Skin epidermis (tissue), 12 donors: ENCODE measurements at regions not wholly inside any gene's neighbourhood (a gene's known extent, or its start where the extent isn't known, plus 50 kb on each side); places are given as distances from the start of the nearest gene placed in this dataset.
"Not testable (repeated sequence)": the region's sequence is repeated elsewhere in the genome, so short reads cannot be mapped to it uniquely, and the experiment has no call there.

Experiments
- H3K27ac ChIP-seq, 21 experiments: fragments of 200-600 bp; sonication (generic) in 11 of 21; one replicate each; pipeline ENCODE4 v1.5.0; 2020; ENCODE audit warnings: mild to moderate bottlenecking in 3 of 21, inconsistent platforms in 2 of 21, moderate library complexity in 2 of 21
- H3K4me3 ChIP-seq, 7 experiments: fragments of 200-600 bp; sonication (generic) in 2 of 7; one replicate each; pipeline ENCODE4 v1.5.0; 2020; ENCODE audit warnings: inconsistent platforms in 2 of 7, mild to moderate bottlenecking in 2 of 7, moderate library complexity in 1 of 7

GRCh38 chr12:88891434-88891833, 311.2 kb upstream of the KITLG start:
- H3K4me3 ChIP-seq, H3K27ac ChIP-seq: not testable (repeated sequence)

- H3K4me3 ChIP-seq = no peak overlapping the region
- H3K27ac ChIP-seq = no peak overlapping the region
These were observed 309.2 kb upstream of the KITLG start for GRCh38 chr12:88889326-88890110.

GRCh38 chr12:88884600-88884999, 304.3 kb upstream of the KITLG start:
- H3K4me3 ChIP-seq = no peak overlapping the region

DNA sequence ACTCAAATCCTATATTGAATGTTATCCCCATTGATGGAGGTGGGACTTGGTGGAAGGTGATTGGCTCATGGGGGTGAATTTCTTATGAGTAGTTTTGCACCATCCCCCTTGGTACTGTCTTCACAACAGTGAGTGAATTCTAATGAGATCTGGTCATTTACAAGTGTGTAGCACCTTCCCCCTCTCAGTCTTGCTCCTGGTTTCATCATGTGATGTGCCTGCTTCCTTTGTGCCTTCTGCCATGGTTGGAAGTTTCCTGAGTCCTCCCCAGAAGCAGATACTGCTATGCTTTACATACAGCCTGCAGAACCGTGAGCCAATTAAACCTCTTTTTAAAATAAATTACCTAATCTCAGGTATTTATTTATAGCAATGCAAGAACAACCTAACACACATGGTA, 302.4 kb upstream of the KITLG start:
- no peak overlapping the region for H3K27ac ChIP-seq
- no peak overlapping the region for H3K4me3 ChIP-seq

More at GRCh38 chr12:88884600-88884999, 304.3 kb upstream of the KITLG start:
- no peak overlapping the region for H3K27ac ChIP-seq

DNA sequence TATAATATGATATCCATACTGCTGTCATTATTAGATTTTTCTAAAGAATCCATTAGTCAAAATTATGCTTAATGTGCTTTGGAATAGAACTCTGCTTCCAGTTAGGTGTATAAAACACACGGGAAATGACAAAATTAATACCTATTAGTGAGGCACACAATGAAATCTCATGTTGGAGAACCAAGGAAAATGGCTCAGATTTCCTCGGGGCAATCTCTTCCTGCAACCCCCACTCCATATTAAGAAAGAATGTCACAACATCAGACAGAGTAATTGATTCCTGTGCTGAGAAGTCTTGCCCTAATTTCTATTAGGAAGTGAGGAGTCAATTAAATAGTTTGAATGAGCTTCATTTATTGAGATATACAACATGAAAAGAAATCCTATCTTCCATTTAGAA, 299.8 kb upstream of the KITLG start:
- Histone ChIP-seq H3K4me3 (no peak overlapping the region), H3K27ac (no peak overlapping the region)

GRCh38 chr12:88878295-88878694, 298.0 kb upstream of the KITLG start:
- no peak overlapping the region for H3K27ac ChIP-seq
- H3K4me3 ChIP-seq = no peak overlapping the region

GRCh38 chr12:88876857-88877256, 296.6 kb upstream of the KITLG start:
- Histone ChIP-seq H3K4me3 (no peak overlapping the region), H3K27ac (no peak overlapping the region)

- Histone ChIP-seq H3K4me3 (no peak overlapping the region), H3K27ac (no peak overlapping the region)
These were observed 289.9 kb upstream of the KITLG start for GRCh38 chr12:88870000-88870737.

- Histone ChIP-seq H3K4me3 (no peak overlapping the region), H3K27ac (no peak overlapping the region)
These were observed 287.8 kb upstream of the KITLG start for GRCh38 chr12:88868050-88868449.

- no peak overlapping the region for H3K27ac ChIP-seq
- no peak overlapping the region for H3K4me3 ChIP-seq
These were observed 287.2 kb upstream of the KITLG start for GRCh38 chr12:88867510-88867909.

DNA sequence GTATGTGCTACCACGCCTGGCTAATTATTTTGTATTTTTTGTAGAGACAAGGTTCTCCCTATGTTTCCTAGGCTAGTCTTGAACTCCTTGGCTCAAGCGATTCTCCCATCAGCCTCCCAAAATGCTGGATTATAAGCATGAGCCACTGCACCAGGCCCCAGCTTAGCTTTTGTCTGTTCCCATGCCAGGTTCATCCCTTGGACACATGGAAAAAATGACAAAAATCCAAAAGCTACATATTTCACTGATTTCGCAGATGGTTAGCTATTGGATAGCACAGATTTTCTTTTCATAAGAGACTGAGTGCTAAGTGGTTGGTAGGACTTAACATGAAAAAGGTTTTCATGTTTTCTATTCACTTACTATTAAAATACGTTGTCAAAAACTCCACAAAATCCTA, 286.6 kb upstream of the KITLG start:
- H3K4me3 ChIP-seq = no peak overlapping the region

GRCh38 chr12:88865537-88865936, 285.3 kb upstream of the KITLG start:
- H3K27ac ChIP-seq = no peak overlapping the region
- no peak overlapping the region for H3K4me3 ChIP-seq

More for the DNA sequence above, 286.6 kb upstream of the KITLG start:
- H3K27ac ChIP-seq = no peak overlapping the region

DNA sequence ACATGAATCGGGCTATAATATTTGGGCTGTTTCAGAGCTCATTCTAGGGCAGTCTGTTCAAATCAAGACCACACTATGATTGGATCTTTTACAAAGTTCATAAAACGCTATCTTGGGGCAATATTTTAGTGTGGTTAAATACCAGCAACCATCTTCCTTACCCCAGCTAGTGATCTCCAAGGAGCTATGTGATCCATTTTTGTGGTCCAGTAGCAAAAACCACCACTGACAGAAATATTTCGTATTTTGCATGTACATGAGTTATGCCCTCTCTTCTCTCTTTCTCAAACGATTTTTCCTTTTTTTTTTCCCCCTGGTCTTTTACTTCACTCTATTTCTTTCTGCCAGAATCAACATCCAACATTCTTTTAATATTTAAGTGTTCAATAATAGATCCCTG, 280.6 kb upstream of the KITLG start:
- H3K27ac ChIP-seq = no peak overlapping the region
- H3K4me3 ChIP-seq = no peak overlapping the region

- H3K4me3 ChIP-seq = no peak overlapping the region
- H3K27ac ChIP-seq = no peak overlapping the region
These were observed 275.9 kb upstream of the KITLG start for GRCh38 chr12:88856201-88856600.

- Histone ChIP-seq H3K4me3 (no peak overlapping the region), H3K27ac (no peak overlapping the region)
These were observed 275.0 kb upstream of the KITLG start for GRCh38 chr12:88855301-88855700.

DNA sequence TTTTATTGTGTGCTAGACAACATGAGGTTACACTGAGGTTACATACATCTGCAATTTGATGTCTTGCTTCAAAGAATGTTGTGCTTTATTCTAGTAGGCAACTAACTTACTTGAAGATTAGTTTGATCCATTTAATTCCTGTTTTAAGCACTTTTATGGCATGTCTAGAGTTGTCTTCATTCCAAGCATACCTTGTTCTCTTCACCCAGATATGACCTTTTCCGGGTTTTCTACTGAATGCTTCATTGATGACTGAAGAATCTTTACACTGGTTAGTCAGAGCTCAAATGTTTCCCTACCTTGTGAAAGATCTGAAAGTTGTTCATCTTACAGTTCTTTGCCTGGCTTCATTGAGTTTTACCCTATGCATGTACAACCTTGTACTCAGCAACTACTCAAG, 274.0 kb upstream of the KITLG start:
- H3K27ac ChIP-seq = no peak overlapping the region

GRCh38 chr12:88847246-88847645, 267.0 kb upstream of the KITLG start:
- H3K4me3 ChIP-seq, H3K27ac ChIP-seq: not testable (repeated sequence)

More for the DNA sequence above, 274.0 kb upstream of the KITLG start:
- H3K4me3 ChIP-seq = no peak overlapping the region

DNA sequence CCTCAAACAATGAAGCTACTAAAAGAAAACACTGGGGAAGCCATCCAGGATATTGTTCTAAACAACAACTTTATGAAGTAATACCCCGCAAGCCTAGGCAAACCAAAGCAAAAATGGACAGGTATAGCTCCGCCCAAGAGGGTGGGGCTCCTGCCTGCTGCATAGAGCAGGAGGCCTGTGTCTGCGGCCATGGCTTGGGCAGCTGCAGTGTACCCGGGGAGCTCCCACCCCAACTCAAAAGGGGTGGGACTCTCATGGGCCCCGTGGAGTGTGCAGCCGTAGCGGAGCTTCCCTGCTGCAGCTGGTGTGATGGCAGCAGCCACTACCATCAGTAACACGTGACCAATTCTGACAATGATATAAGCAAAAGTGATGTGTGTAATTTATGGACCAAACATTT, 264.2 kb upstream of the KITLG start:
- no peak overlapping the region for H3K27ac ChIP-seq
- no peak overlapping the region for H3K4me3 ChIP-seq

DNA sequence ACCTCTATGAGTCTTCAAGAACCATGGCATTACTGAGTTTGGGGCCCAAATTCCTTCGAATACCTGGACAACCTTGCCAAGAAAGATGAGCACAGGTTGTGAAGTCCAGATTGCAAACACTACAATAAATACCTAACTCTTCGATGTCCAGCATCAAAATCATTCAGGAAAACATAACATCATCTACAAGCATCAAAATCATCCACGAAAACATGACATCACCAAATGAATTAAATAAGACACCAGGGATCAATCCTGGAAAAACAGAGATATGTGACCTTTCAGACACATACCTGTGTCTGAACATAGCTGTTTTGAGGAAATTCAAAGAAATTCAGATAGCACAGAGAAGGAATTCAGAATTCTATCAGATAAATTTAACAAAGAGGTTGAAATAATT, 262.0 kb upstream of the KITLG start:
- no peak overlapping the region for H3K27ac ChIP-seq

GRCh38 chr12:88839486-88839885, 259.2 kb upstream of the KITLG start:
- H3K27ac ChIP-seq = no peak overlapping the region
- no peak overlapping the region for H3K4me3 ChIP-seq

More for the DNA sequence above, 262.0 kb upstream of the KITLG start:
- H3K4me3 ChIP-seq = no peak overlapping the region

DNA sequence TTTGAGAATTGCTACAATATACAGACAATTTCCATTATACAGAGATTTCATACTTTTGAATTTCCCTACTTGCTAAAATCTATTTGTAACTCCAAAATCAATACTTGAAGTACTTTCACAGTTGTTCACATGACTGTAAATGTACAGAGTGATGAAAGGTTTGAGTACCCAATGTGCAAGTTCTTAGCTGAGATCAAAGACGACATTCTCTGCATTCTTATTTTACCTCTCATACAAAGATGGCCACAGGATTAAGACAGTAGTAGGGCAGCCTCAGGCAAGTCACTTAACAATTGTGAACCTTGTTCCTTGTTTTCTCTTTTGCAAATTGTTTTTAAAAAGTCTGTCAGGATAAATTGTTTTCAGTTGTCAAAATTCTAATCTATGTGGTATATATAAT, 255.9 kb upstream of the KITLG start:
- H3K27ac ChIP-seq = no peak overlapping the region
- no peak overlapping the region for H3K4me3 ChIP-seq
